GM12878 (cell line): ENCODE measurements at regions not wholly inside any gene's neighbourhood (a gene's known extent, or its start where the extent isn't known, plus 50 kb on each side); places are given as distances from the start of the nearest gene placed in this dataset.

Source experiments
- ATAC-seq: fragments of 200-7000 bp; cut with Tn5 transposase; 3 replicates; pipeline ENCODE4 v1.9.1; 2020; ENCODE audit warnings: mild to moderate bottlenecking, moderate library complexity
- BruUV-seq: library from RNA; stranded (reverse); fragments of 400-500 nt; replicated peaks from 2 replicates; lab custom pipeline; 2021; lab: Mats Ljungman, UMichigan
- CTCF ChIA-PET: fragments of 300-600 bp; sonication (Branson Sonifier 250); formaldehyde crosslinking; extraction: SDS; loops from one replicate; lab custom pipeline; 2021; ENCODE audit warnings: inconsistent platforms; lab: Yijun Ruan, JAX
- POLR2A ChIA-PET: fragments of 350-600 bp; formaldehyde crosslinking; extraction: SDS; loops from one replicate; lab custom pipeline; 2021; ENCODE audit warnings: inconsistent platforms; lab: Charles Lee
- RAD21 ChIA-PET: fragments of 300-600 bp; sonication (Branson Sonifier 250); formaldehyde crosslinking; loops from one replicate; lab custom pipeline; 2023; ENCODE audit warnings: antibody characterized with exemption; ENCODE audit not compliant: unreplicated experiment; lab: Charles Lee
- SMC1A ChIA-PET: fragments of 300-600 bp; sonication (Branson Sonifier 250); formaldehyde crosslinking; loops from one replicate; lab custom pipeline; 2023; ENCODE audit not compliant: unreplicated experiment, uncharacterized antibody; lab: Charles Lee
- DNase-seq: peaks from one replicate; pipeline ENCODE4 v3.0.0-alpha.2; 2011; ENCODE audit warnings: low read depth, low spot score
- FAIRE-seq: peaks from 3 replicates; lab custom pipeline; 2011; peaks lifted over from hg19 to GRCh38; lab: Jason Lieb, UNC
- H2AFZ ChIP-seq: 2 replicates; pipeline ENCODE4 v1.6.0; 2011; ENCODE audit warnings: low read depth, low read length, control low read depth; ENCODE audit not compliant: control insufficient read depth
- H3K27ac ChIP-seq: 2 replicates; pipeline ENCODE4 v1.5.1; 2011; ENCODE audit warnings: control low read depth; ENCODE audit not compliant: control insufficient read depth, insufficient read depth
- H3K27me3 ChIP-seq, 2 experiments: replicated peaks in 1 of 2; 2 replicates each; pipeline versions ENCODE4 v1.6.0 to v1.6.1; 2011; ENCODE audit warnings: low read length in 1 of 2; ENCODE audit not compliant: control insufficient read depth in 2 of 2, insufficient read depth in 2 of 2
- H3K36me3 ChIP-seq, 2 experiments: 2 replicates each; pipeline ENCODE4 v1.5.1; 2011; ENCODE audit warnings: low read length in 1 of 2; ENCODE audit not compliant: control insufficient read depth in 2 of 2, insufficient read depth in 2 of 2
- H3K4me1 ChIP-seq: 2 replicates; pipeline ENCODE4 v1.6.1; 2011; ENCODE audit warnings: mild to moderate bottlenecking, low read length, moderate library complexity, mixed read lengths; ENCODE audit not compliant: control insufficient read depth, insufficient read depth
- H3K4me2 ChIP-seq: 2 replicates; pipeline ENCODE4 v1.6.0; 2011; ENCODE audit warnings: control low read depth; ENCODE audit not compliant: control insufficient read depth, insufficient read depth
- H3K4me3 ChIP-seq: fragments of 200-600 bp; sonication (generic); 2 replicates; pipeline ENCODE4 v1.5.1; 2016
- H3K79me2 ChIP-seq: 2 replicates; pipeline ENCODE4 v1.6.0; 2011; ENCODE audit warnings: low read length; ENCODE audit not compliant: control insufficient read depth, insufficient read depth
- H3K9ac ChIP-seq: 2 replicates; pipeline ENCODE4 v1.8.0; 2011; ENCODE audit warnings: low read length, control low read depth, mixed read lengths; ENCODE audit not compliant: control insufficient read depth, insufficient read depth
- H3K9me3 ChIP-seq: replicated peaks from 3 replicates; pipeline ENCODE4 v1.5.1; 2011; ENCODE audit warnings: mild to moderate bottlenecking, low read length; ENCODE audit not compliant: control insufficient read depth, insufficient read depth
- H4K20me1 ChIP-seq: 2 replicates; pipeline ENCODE4 v1.6.0; 2011; ENCODE audit not compliant: control insufficient read depth, insufficient read depth
- CBX5 ChIP-seq: sonication (generic); IDR thresholded peaks from 2 replicates; pipeline ENCODE4 v1.6.1; 2016; ENCODE audit warnings: low read depth, moderate library complexity, mild to moderate bottlenecking, inconsistent platforms
- EZH2 ChIP-seq: IDR thresholded peaks from 2 replicates; pipeline ENCODE4 v1.6.1; 2012; ENCODE audit warnings: low read depth, mild to moderate bottlenecking, control low read depth, inconsistent platforms, low read length, borderline replicate concordance; ENCODE audit not compliant: control insufficient read depth
- RELA ChIP-seq: fragments of 450-650 bp; IDR thresholded peaks from 2 replicates; pipeline ENCODE4 v1.8.0; 2014; ENCODE audit warnings: borderline replicate concordance; ENCODE audit not compliant: partially characterized antibody
- REST ChIP-seq: IDR thresholded peaks from 2 replicates; pipeline ENCODE4 v1.6.1; 2012; ENCODE audit warnings: mild to moderate bottlenecking, low read depth, low read length
- WGBS: methylation state at CpG from one replicate; pipeline ENCODE4 v1.1.6; 2016; ENCODE audit warnings: low lambda C conversion rate; ENCODE audit not compliant: insufficient replicate concordance, insufficient coverage; ENCODE audit errors: missing lambda C conversion rate; 5-methylcytosine and 5-hydroxymethylcytosine counted together
- in situ Hi-C: fragments of 300-500 bp; cut with MboI; formaldehyde crosslinking; loops from 9 replicates; pipeline ENCODE4 v1.14.3; 2018; ENCODE audit warnings: mixed read lengths
- intact Hi-C: fragments of 100-400 bp; cut with micrococcal nuclease; formaldehyde crosslinking; loops from one replicate; pipeline ENCODE4 v1.14.2; 2022; ENCODE audit not compliant: unreplicated experiment
- TF ChIP-seq, protein P1 (sequence below): IDR thresholded peaks from 2 replicates; pipeline ENCODE4 v1.6.1; 2012; ENCODE audit warnings: low read depth, low read length, improper control_type of control experiment
- TF ChIP-seq, protein P2 (sequence below): fragments of 450-650 bp; IDR thresholded peaks from 2 replicates; pipeline ENCODE4 v1.6.1; 2016; ENCODE audit warnings: mild to moderate bottlenecking
- TF ChIP-seq, protein P3 (sequence below): fragments of 450-650 bp; formaldehyde crosslinking; IDR thresholded peaks from 2 replicates; pipeline ENCODE4 v1.4.0; 2020; ENCODE audit warnings: mild to moderate bottlenecking, moderate library complexity

- H4K20me1 ChIP-seq, result no peaks in the 10 kb centered on the region
- RAD21 ChIA-PET, result no interaction called here
- WGBS, result 20% methylated on average over 7 of the region's 7 CpGs
- no peak overlapping the region for H3K9ac ChIP-seq
- no peak overlapping the region for H3K4me2 ChIP-seq
- in situ Hi-C loops, result no loop called here
- H3K4me3 ChIP-seq, result no peak overlapping the region
- no peaks in the 10 kb centered on the region for H3K79me2 ChIP-seq
- CTCF ChIA-PET, result no interaction called here
- H3K27ac ChIP-seq, result no peak overlapping the region
- ATAC-seq (no peak), DNase-seq (no peak), FAIRE-seq (no peak)
- H3K9me3 ChIP-seq, result no peaks in the 10 kb centered on the region
- H2AFZ ChIP-seq, result no peak overlapping the region
- H3K36me3 ChIP-seq, result no peaks in the 10 kb centered on the region
- intact Hi-C loops, result no loop called here
- no TSS peak for BruUV-seq
- POLR2A ChIA-PET, result no interaction called here
- no peaks in the 10 kb centered on the region; a peak in 1 of 4 replicates for H3K27me3 ChIP-seq
- SMC1A ChIA-PET, result no interaction called here
- TF ChIP-seq, protein P1, sequence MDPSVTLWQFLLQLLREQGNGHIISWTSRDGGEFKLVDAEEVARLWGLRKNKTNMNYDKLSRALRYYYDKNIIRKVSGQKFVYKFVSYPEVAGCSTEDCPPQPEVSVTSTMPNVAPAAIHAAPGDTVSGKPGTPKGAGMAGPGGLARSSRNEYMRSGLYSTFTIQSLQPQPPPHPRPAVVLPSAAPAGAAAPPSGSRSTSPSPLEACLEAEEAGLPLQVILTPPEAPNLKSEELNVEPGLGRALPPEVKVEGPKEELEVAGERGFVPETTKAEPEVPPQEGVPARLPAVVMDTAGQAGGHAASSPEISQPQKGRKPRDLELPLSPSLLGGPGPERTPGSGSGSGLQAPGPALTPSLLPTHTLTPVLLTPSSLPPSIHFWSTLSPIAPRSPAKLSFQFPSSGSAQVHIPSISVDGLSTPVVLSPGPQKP, result no peak
- TF ChIP-seq RELA, result no peak
- TF ChIP-seq CBX5, result no peak
- TF ChIP-seq, protein P2, sequence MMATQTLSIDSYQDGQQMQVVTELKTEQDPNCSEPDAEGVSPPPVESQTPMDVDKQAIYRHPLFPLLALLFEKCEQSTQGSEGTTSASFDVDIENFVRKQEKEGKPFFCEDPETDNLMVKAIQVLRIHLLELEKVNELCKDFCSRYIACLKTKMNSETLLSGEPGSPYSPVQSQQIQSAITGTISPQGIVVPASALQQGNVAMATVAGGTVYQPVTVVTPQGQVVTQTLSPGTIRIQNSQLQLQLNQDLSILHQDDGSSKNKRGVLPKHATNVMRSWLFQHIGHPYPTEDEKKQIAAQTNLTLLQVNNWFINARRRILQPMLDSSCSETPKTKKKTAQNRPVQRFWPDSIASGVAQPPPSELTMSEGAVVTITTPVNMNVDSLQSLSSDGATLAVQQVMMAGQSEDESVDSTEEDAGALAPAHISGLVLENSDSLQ, result no peak
- TF ChIP-seq REST, result no peak
- TF ChIP-seq, protein P3, sequence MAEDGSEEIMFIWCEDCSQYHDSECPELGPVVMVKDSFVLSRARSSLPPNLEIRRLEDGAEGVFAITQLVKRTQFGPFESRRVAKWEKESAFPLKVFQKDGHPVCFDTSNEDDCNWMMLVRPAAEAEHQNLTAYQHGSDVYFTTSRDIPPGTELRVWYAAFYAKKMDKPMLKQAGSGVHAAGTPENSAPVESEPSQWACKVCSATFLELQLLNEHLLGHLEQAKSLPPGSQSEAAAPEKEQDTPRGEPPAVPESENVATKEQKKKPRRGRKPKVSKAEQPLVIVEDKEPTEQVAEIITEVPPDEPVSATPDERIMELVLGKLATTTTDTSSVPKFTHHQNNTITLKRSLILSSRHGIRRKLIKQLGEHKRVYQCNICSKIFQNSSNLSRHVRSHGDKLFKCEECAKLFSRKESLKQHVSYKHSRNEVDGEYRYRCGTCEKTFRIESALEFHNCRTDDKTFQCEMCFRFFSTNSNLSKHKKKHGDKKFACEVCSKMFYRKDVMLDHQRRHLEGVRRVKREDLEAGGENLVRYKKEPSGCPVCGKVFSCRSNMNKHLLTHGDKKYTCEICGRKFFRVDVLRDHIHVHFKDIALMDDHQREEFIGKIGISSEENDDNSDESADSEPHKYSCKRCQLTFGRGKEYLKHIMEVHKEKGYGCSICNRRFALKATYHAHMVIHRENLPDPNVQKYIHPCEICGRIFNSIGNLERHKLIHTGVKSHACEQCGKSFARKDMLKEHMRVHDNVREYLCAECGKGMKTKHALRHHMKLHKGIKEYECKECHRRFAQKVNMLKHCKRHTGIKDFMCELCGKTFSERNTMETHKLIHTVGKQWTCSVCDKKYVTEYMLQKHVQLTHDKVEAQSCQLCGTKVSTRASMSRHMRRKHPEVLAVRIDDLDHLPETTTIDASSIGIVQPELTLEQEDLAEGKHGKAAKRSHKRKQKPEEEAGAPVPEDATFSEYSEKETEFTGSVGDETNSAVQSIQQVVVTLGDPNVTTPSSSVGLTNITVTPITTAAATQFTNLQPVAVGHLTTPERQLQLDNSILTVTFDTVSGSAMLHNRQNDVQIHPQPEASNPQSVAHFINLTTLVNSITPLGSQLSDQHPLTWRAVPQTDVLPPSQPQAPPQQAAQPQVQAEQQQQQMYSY (CRISPR knock-in tag), result no peak
- no peak for TF ChIP-seq EZH2
- H3K4me1 ChIP-seq, result no peaks in the 10 kb centered on the region
These were observed 85.6 kb upstream of the SPTBN1 start for GRCh38 chr2:54370405-54371104.
